H54 (cell line): ENCODE measurements at regions not wholly inside any gene's neighbourhood (a gene's known extent, or its start where the extent isn't known, plus 50 kb on each side); places are given as distances from the start of the nearest gene placed in this dataset.

Experiments
- DNase-seq: peaks from one replicate; pipeline ENCODE4 v3.0.0; 2011; ENCODE audit warnings: low spot score, mixed read lengths; ENCODE audit not compliant: insufficient read length
- FAIRE-seq: peaks from 3 replicates; lab custom pipeline; 2011; peaks lifted over from hg19 to GRCh38; lab: Jason Lieb, UNC
- POLR2A ChIP-seq: IDR thresholded peaks from 2 replicates; pipeline ENCODE4 v1.6.1; 2011; ENCODE audit warnings: low read depth, mild to moderate bottlenecking, low read length

DNA sequence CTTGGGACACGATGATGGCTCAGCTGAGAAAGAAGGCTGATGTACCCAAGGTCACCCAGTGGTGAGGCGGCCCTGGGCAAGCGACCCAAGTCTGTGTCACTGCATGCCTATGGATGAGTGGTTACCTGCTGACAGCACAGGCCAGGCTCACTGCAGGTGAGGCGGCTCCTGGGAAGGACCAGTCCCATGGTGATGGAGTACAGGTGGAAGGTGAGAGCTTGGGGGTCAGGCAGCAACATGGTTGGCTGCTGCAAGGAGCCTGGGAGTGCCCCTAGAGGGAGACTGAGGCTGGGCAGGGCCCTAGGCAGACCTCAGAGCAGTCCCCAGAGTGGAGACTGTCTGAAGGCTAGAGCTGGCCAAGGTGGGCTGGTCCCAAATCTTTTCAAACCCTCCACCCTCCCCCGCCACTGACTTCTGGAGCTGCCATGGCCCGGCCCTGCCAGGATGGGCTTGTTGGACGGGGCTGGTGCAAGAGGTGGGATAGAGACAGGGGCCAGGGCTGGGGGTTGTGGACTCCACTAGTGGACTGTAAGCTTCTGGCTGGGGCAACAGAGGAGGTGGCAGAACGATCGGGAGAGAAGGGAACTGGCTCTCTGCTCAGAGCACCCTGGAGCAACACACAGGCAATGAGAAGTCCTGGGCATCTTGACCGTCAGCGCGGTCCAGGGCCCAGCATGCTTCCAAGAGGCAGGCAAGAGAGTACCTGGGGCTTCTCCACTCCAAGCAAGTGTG, 72.5 kb upstream of the SLC6A11 start:
- DNase-seq (no peak), FAIRE-seq (no peak)
- TF ChIP-seq POLR2A: no peak

- DNase-seq (no peak), FAIRE-seq (no peak)
- TF ChIP-seq POLR2A: no peak
Observed at GRCh38 chr3:10744098-10744465, 71.9 kb upstream of the SLC6A11 start.

GRCh38 chr3:10745392-10745791, 70.6 kb upstream of the SLC6A11 start:
- FAIRE-seq (no peak), DNase-seq (no peak)
- TF ChIP-seq POLR2A: no peak

DNA sequence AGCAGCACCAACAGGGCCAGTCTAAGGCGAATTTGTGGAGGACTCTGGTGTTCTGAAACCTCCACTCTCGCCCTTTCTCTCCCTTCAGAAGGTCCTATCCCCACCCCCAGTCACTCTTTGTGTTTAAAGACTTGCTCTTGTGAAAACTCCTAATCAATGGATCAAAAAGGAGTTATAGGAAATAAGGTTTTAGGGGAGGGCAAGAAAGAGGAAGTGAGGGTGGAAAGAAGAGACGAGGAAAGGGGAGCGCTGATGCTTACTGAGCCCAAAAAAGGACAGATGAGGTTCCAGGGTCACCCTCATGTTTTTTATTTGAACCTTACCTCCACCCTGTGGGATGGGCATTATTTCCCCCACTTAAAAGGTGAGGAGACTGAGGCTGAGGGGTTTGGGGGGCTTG, 70.0 kb upstream of the SLC6A11 start:
- DNase-seq (no peak), FAIRE-seq (no peak)
- no peak for TF ChIP-seq POLR2A

- no peak for TF ChIP-seq POLR2A
- no peak for FAIRE-seq
- DNase-seq: no peak
Observed at GRCh38 chr3:10746684-10747083, 69.3 kb upstream of the SLC6A11 start.

- no peak for TF ChIP-seq POLR2A
- FAIRE-seq (no peak), DNase-seq (no peak)
Observed at GRCh38 chr3:10747341-10747740, 68.7 kb upstream of the SLC6A11 start.

GRCh38 chr3:10748040-10748439, 68.0 kb upstream of the SLC6A11 start:
- no peak for FAIRE-seq
- no peak for DNase-seq
- no peak for TF ChIP-seq POLR2A

- FAIRE-seq: no peak
- TF ChIP-seq POLR2A: no peak
- DNase-seq: peak; percentile 43
Observed at GRCh38 chr3:10753964-10754363, 62.1 kb upstream of the SLC6A11 start.

DNA sequence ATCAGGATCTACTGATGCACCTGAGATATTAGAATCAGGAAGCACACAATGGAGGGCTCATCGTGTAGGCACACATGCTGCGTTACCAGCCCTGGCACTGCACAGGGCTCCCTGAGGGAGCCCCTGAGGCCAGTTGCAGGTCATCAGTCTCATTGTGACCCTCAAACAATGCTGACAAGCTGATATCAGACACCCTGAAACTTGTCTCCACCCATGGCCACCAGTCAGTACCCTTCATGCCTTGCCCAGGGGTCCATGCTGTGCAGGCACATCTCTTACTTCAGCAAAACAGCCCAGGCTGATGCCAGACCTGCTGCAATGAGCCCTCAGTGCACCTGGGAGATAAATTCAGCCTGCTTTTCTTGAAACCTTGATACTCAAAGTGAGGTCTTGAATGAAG, 59.5 kb upstream of the SLC6A11 start:
- TF ChIP-seq POLR2A: no peak
- DNase-seq: no peak
- FAIRE-seq: no peak

DNA sequence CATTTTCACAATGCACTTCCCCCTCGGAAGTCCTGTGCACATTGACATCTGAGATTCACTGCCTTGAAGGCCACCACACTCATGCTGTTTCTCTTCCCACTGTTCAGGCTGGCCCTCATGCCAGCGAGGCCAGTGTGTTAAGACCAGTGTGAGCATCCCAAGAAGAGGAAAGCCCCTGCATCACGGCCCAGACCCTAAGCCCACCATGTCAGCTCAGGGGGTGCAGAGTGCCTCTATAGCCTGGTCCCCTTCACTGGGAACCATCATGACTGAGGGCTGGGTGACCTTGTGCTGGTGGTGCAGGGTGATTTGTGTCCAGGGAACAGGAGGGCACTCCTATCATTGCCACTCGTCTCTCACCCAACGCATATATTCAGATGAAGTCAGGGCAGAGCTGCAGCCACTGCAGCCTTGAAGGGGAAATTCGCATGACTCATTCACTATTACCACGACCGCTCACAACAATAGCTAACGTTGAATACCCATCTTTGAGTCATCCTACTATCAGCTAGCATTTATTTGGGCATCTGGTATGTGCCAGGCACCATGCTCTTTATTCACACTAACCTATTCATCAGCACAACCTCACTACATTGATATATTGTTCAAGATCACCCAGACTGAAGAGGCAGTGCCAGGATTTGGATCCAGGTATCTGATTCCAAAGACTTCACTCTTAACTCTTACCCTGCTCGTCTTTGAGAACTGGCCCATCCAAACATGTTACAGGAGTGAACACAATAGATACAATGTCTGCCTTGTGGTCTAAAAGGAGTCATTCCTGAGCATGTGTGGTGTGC, 58.8 kb upstream of the SLC6A11 start:
- DNase-seq: peak; percentile 63
- peak; percentile 48 for FAIRE-seq
- TF ChIP-seq POLR2A: no peak

DNA sequence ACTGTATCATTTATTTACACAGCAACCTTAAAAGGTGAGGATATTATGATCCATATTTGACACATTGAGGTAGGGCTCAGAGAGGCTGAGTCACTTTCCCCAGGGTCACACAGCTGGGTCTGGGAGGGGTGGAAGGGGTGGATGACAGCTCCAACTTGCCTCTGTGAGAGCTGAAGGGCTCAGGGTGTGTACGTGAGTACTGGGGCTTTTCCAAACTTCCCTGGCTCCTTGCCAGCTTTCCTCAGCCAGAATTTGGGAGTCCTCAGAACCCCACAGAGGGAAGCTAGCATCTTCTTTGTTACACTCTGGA, 58.3 kb upstream of the SLC6A11 start:
- DNase-seq: no peak
- no peak for TF ChIP-seq POLR2A
- FAIRE-seq: no peak

DNA sequence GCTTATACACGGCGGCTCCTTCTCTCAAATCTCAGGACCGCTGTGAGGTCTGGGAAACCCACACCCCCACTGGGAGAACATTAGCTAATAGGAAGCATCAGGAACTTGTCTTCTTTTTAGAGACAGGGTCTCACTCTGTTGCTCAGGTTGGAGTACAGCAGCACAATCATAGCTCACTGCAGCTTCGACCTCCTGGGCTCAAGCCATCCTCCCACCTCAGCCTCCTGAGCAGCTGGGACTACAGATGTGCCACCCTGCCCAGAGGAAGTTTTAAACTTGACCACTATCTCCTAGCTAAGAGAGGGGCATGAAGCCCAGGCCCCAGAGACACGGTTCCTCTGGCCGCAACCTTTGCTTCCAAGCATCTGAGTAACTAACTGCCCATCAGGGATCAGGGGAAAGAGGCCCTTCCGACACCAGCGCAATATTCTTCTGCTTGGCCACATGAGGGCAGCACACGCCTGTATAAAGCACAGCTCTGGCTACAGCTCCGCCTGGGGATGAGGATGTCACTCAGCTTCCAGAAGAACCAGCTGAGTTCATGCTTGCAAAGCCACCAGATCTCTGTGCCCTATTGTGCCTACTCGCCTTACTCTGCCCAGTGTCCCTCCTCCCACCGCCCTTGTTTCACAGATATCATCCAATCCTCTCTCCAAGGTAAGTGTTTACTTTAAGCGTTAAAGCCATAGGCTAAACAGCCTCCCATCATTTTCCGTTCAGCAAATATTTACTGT, 57.6 kb upstream of the SLC6A11 start:
- no peak for TF ChIP-seq POLR2A
- peak; percentile 43 for FAIRE-seq
- DNase-seq: peak; percentile 72

- no peak for TF ChIP-seq POLR2A
- DNase-seq: no peak
- no peak for FAIRE-seq
Observed at GRCh38 chr3:10759495-10759894, 56.5 kb upstream of the SLC6A11 start.

- DNase-seq (no peak), FAIRE-seq (no peak)
Observed at GRCh38 chr3:10760199-10760598, 55.8 kb upstream of the SLC6A11 start.

More at GRCh38 chr3:10760199-10760598, 55.8 kb upstream of the SLC6A11 start:
- no peak for TF ChIP-seq POLR2A
